Astrocyte (in vitro differentiated cells and primary cell): ENCODE measurements at regions not wholly inside any gene's neighbourhood (a gene's known extent, or its start where the extent isn't known, plus 50 kb on each side); places are given as distances from the start of the nearest gene placed in this dataset.

Source experiments
- EZH2 ChIP-seq: IDR thresholded peaks from 2 replicates; pipeline ENCODE4 v1.6.1; 2012; ENCODE audit warnings: mild to moderate bottlenecking, low read length, inconsistent platforms; ENCODE audit not compliant: insufficient read depth
- TF ChIP-seq, protein P1 (sequence below): IDR thresholded peaks from 2 replicates; pipeline ENCODE4 v1.5.1; 2011; ENCODE audit warnings: low read depth, mild to moderate bottlenecking, inconsistent platforms, low read length, moderate library complexity; ENCODE audit not compliant: insufficient read depth

DNA sequence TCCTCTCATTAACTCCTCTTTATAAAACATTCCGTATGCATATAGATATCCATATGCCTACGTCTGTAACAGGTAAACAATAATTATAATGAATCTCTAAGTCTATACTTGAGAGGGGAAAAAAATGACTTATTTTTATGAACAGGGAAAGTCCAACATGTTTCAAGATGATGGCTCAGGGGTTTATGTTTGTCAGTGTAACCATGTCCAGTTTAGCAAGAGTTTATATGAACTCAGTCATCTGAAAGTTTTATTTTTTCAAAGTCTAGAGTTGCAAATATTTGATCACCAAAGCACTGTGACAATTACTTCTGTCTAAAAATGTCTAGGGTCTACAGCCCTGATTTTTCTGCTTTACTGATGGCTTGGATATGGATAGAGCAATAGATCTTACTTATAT, 559.4 kb upstream of the KCNMB2 start:
- TF ChIP-seq, protein P1, sequence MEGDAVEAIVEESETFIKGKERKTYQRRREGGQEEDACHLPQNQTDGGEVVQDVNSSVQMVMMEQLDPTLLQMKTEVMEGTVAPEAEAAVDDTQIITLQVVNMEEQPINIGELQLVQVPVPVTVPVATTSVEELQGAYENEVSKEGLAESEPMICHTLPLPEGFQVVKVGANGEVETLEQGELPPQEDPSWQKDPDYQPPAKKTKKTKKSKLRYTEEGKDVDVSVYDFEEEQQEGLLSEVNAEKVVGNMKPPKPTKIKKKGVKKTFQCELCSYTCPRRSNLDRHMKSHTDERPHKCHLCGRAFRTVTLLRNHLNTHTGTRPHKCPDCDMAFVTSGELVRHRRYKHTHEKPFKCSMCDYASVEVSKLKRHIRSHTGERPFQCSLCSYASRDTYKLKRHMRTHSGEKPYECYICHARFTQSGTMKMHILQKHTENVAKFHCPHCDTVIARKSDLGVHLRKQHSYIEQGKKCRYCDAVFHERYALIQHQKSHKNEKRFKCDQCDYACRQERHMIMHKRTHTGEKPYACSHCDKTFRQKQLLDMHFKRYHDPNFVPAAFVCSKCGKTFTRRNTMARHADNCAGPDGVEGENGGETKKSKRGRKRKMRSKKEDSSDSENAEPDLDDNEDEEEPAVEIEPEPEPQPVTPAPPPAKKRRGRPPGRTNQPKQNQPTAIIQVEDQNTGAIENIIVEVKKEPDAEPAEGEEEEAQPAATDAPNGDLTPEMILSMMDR: no peak
- no peak for TF ChIP-seq EZH2
